ENCODE measurements at regions not wholly inside any gene's neighbourhood (a gene's known extent, or its start where the extent isn't known, plus 50 kb on each side); places are given as distances from the start of the nearest gene placed in this dataset.

DNA sequence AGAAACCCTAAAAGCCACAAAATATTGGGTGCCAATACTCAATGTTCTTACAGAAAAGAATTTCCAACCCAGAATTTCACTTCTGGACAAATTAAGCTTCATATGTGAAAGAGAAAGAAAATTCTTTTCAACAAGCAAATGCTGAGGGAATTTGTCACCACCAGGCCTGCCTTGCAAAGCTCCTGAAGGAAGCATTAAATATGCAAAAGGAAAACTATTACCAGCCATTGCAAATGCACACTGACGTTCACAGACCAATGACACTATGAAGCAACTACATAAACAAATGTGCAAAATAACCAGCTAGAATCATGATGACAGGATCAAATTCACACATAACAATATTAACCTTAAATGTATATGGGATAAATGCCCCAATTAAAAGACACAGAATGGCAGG, 187.9 kb upstream of the BTBD3 start:
- H3K27ac ChIP-seq (ENCODE audit: low read length) = no peak overlapping the region
- no peak overlapping the region for H3K9ac ChIP-seq (ENCODE audit: low read depth, low read length)
- H3K27me3 ChIP-seq (ENCODE audit: insufficient read depth, low read length) = no peaks in the 10 kb centered on the region
- no peaks in the 10 kb centered on the region for H3K9me3 ChIP-seq (ENCODE audit: insufficient read depth, low read depth, low read length)
- H3K4me1 ChIP-seq (ENCODE audit: insufficient read depth, low read length) = no peaks in the 10 kb centered on the region
- H3K36me3 ChIP-seq (ENCODE audit: insufficient read depth, low read depth, low read length) = no peaks in the 10 kb centered on the region
- no peak overlapping the region for H3K4me3 ChIP-seq (ENCODE audit: low read length)

- Histone ChIP-seq H3K27ac (ENCODE audit: low read length) (no peak overlapping the region), H3K9ac (ENCODE audit: low read depth, low read length) (no peak overlapping the region), H3K27me3 (ENCODE audit: insufficient read depth, low read length) (no peaks in the 10 kb centered on the region), H3K4me1 (ENCODE audit: insufficient read depth, low read length) (no peaks in the 10 kb centered on the region), H3K4me3 (ENCODE audit: low read length) (no peak overlapping the region), H3K36me3 (ENCODE audit: insufficient read depth, low read depth, low read length) (no peaks in the 10 kb centered on the region), H3K9me3 (ENCODE audit: insufficient read depth, low read depth, low read length) (no peaks in the 10 kb centered on the region)
Observed at GRCh38 chr20:11734431-11734830, 183.3 kb upstream of the BTBD3 start.

DNA sequence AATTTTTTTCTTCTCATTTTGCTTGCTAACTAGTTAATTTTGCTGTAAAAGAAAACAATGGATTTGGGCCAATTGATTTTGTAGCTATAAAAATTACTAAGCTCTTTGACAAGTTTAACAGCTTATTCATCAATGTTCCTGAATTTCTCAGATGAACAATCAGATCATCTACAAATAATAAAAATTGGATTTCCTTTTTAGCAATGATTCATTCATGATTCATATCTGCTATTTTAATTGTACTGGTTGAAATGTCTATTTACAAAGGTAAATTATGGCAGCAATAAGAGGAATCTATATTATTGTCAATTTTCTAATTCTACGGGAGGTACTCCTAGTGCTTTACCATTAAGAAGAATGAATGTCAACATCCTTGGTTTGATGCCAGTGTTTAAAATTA, 178.8 kb upstream of the BTBD3 start:
- Histone ChIP-seq H3K4me3 (ENCODE audit: low read length) (no peak overlapping the region), H3K27me3 (ENCODE audit: insufficient read depth, low read length) (no peaks in the 10 kb centered on the region), H3K9me3 (ENCODE audit: insufficient read depth, low read depth, low read length) (no peaks in the 10 kb centered on the region), H3K27ac (ENCODE audit: low read length) (no peak overlapping the region), H3K4me1 (ENCODE audit: insufficient read depth, low read length) (no peaks in the 10 kb centered on the region), H3K9ac (ENCODE audit: low read depth, low read length) (no peak overlapping the region), H3K36me3 (ENCODE audit: insufficient read depth, low read depth, low read length) (no peaks in the 10 kb centered on the region)

GRCh38 chr20:11740975-11741374, 176.7 kb upstream of the BTBD3 start:
- H3K9ac ChIP-seq (ENCODE audit: low read depth, low read length) = no peak overlapping the region
- no peaks in the 10 kb centered on the region for H3K9me3 ChIP-seq (ENCODE audit: insufficient read depth, low read depth, low read length)
- no peaks in the 10 kb centered on the region for H3K27me3 ChIP-seq (ENCODE audit: insufficient read depth, low read length)
- H3K4me1 ChIP-seq (ENCODE audit: insufficient read depth, low read length) = no peaks in the 10 kb centered on the region
- H3K4me3 ChIP-seq (ENCODE audit: low read length) = no peak overlapping the region
- no peak overlapping the region for H3K27ac ChIP-seq (ENCODE audit: low read length)
- H3K36me3 ChIP-seq (ENCODE audit: insufficient read depth, low read depth, low read length) = no peaks in the 10 kb centered on the region

DNA sequence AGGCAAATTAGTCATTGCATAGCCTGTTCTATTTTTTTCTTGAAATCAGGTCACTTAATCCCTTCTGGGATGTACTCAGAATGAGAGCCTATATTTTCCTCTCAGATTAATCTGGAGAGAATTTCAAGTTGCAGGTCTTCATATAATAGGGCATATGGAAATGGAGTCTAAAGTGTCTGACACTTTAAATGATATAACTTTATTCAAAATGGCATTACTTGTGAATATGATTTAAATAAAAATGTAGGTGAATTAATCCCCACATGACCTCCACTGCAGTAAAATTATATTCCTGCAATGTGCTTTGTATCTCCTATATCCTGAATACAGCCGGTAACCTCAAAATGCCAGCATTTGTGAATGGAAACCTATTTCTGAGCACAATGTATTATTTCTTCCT, 172.5 kb upstream of the BTBD3 start:
- Histone ChIP-seq H3K4me3 (ENCODE audit: low read length) (no peak overlapping the region), H3K4me1 (ENCODE audit: insufficient read depth, low read length) (no peaks in the 10 kb centered on the region), H3K27ac (ENCODE audit: low read length) (no peak overlapping the region), H3K9me3 (ENCODE audit: insufficient read depth, low read depth, low read length) (no peaks in the 10 kb centered on the region), H3K36me3 (ENCODE audit: insufficient read depth, low read depth, low read length) (no peaks in the 10 kb centered on the region), H3K9ac (ENCODE audit: low read depth, low read length) (no peak overlapping the region), H3K27me3 (ENCODE audit: insufficient read depth, low read length) (no peaks in the 10 kb centered on the region)

DNA sequence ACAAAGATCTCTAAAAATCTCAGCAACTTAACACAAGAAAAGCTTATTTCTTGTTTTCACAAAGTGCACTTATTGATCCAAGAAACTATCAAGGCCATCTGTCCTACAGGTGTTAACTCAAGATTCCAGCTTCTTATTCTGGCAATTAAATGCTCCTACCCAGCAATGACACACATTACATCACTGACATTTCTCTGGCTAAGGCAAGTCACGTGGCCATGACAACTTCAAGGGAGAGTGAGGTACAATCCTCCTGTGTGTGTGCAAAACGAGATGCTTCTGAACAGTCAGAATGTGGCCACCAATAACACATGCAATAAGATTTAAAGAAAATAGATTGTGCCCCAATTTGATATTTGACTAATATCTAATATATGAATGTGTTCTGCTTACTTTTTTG, 169.3 kb upstream of the BTBD3 start:
- no peaks in the 10 kb centered on the region for H3K9me3 ChIP-seq (ENCODE audit: insufficient read depth, low read depth, low read length)
- H3K27ac ChIP-seq (ENCODE audit: low read length) = no peak overlapping the region
- no peaks in the 10 kb centered on the region for H3K36me3 ChIP-seq (ENCODE audit: insufficient read depth, low read depth, low read length)
- no peak overlapping the region for H3K9ac ChIP-seq (ENCODE audit: low read depth, low read length)
- H3K4me3 ChIP-seq (ENCODE audit: low read length) = no peak overlapping the region
- H3K27me3 ChIP-seq (ENCODE audit: insufficient read depth, low read length) = no peaks in the 10 kb centered on the region
- H3K4me1 ChIP-seq (ENCODE audit: insufficient read depth, low read length) = no peaks in the 10 kb centered on the region

DNA sequence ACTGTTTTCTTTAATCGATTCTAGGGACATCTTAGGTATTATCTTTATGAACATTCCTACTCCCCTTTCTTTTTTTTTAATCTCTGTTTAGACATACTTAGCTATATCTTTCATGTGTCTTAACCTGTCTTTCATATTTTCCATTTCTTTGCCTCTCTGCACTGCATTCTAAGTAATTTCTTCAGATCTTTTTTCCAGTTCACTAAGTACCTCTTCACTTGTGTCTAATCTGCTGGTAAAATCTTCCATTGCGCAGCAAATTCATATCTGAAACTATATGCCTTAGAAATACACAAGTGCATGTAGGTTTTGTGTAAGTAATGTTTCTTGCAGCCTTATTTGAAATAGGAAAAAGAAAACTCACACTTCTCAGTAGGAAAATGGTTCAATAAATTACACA, 165.4 kb upstream of the BTBD3 start:
- H3K27me3 ChIP-seq (ENCODE audit: insufficient read depth, low read length) = no peaks in the 10 kb centered on the region
- peaks cover 6% of the 10 kb centered on the region; the same call in 1 of the 2 replicates for H3K4me1 ChIP-seq (ENCODE audit: insufficient read depth, low read length)
- H3K9ac ChIP-seq (ENCODE audit: low read depth, low read length) = no peak overlapping the region
- H3K4me3 ChIP-seq (ENCODE audit: low read length) = no peak overlapping the region
- H3K27ac ChIP-seq (ENCODE audit: low read length) = no peak overlapping the region
- H3K36me3 ChIP-seq (ENCODE audit: insufficient read depth, low read depth, low read length) = no peaks in the 10 kb centered on the region
- no peaks in the 10 kb centered on the region for H3K9me3 ChIP-seq (ENCODE audit: insufficient read depth, low read depth, low read length)

GRCh38 chr20:11753155-11753554, 164.5 kb upstream of the BTBD3 start:
- Histone ChIP-seq H3K9me3 (ENCODE audit: insufficient read depth, low read depth, low read length) (no peaks in the 10 kb centered on the region), H3K4me3 (ENCODE audit: low read length) (no peak overlapping the region)

GRCh38 chr20:11754451-11754850, 163.2 kb upstream of the BTBD3 start:
- no peaks in the 10 kb centered on the region for H3K36me3 ChIP-seq (ENCODE audit: insufficient read depth, low read depth, low read length)
- no peak overlapping the region for H3K27ac ChIP-seq (ENCODE audit: low read length)
- H3K9ac ChIP-seq (ENCODE audit: low read depth, low read length) = no peak overlapping the region
- H3K4me3 ChIP-seq (ENCODE audit: low read length) = no peak overlapping the region
- no peaks in the 10 kb centered on the region for H3K27me3 ChIP-seq (ENCODE audit: insufficient read depth, low read length)
- H3K4me1 ChIP-seq (ENCODE audit: insufficient read depth, low read length) = peaks cover 6% of the 10 kb centered on the region; the same call in 1 of the 2 replicates
- no peaks in the 10 kb centered on the region for H3K9me3 ChIP-seq (ENCODE audit: insufficient read depth, low read depth, low read length)

More at GRCh38 chr20:11753155-11753554, 164.5 kb upstream of the BTBD3 start:
- H3K27ac ChIP-seq (ENCODE audit: low read length) = no peak overlapping the region
- H3K36me3 ChIP-seq (ENCODE audit: insufficient read depth, low read depth, low read length) = no peaks in the 10 kb centered on the region
- H3K27me3 ChIP-seq (ENCODE audit: insufficient read depth, low read length) = no peaks in the 10 kb centered on the region
- peaks cover 6% of the 10 kb centered on the region; the same call in 1 of the 2 replicates for H3K4me1 ChIP-seq (ENCODE audit: insufficient read depth, low read length)
- no peak overlapping the region for H3K9ac ChIP-seq (ENCODE audit: low read depth, low read length)

- Histone ChIP-seq H3K9me3 (ENCODE audit: insufficient read depth, low read depth, low read length) (no peaks in the 10 kb centered on the region), H3K27me3 (ENCODE audit: insufficient read depth, low read length) (no peaks in the 10 kb centered on the region), H3K36me3 (ENCODE audit: insufficient read depth, low read depth, low read length) (no peaks in the 10 kb centered on the region), H3K4me3 (ENCODE audit: low read length) (no peak overlapping the region), H3K4me1 (ENCODE audit: insufficient read depth, low read length) (peaks cover 6% of the 10 kb centered on the region; the same call in 1 of the 2 replicates), H3K9ac (ENCODE audit: low read depth, low read length) (no peak overlapping the region), H3K27ac (ENCODE audit: low read length) (no peak overlapping the region)
Observed at GRCh38 chr20:11755071-11755841, 162.4 kb upstream of the BTBD3 start.

DNA sequence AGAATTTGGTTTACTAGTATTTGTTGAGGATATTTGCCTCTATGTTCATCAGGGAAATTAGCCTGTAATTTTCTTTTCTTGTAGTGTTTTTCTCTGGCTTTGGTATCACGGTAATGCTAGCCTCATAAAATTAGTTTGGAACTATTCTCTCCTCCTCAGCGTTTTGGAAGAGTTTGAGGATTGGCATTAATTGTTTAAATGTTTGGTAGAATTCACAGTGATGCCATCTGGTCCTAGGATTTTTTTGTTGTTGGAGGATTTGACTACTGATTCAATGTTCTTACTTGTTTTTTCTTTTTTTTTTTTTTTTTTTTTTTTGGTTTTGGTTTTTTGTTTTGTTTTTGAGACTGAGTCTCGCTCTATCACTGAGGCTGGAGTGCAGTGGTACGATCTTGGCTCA, 156.2 kb upstream of the BTBD3 start:
- Histone ChIP-seq H3K4me3 (ENCODE audit: low read length) (no peak overlapping the region), H3K36me3 (ENCODE audit: insufficient read depth, low read depth, low read length) (no peaks in the 10 kb centered on the region), H3K9ac (ENCODE audit: low read depth, low read length) (no peak overlapping the region), H3K9me3 (ENCODE audit: insufficient read depth, low read depth, low read length) (no peaks in the 10 kb centered on the region), H3K27ac (ENCODE audit: low read length) (no peak overlapping the region), H3K27me3 (ENCODE audit: insufficient read depth, low read length) (no peaks in the 10 kb centered on the region), H3K4me1 (ENCODE audit: insufficient read depth, low read length) (peaks cover 4% of the 10 kb centered on the region; the same call in 1 of the 2 replicates)

DNA sequence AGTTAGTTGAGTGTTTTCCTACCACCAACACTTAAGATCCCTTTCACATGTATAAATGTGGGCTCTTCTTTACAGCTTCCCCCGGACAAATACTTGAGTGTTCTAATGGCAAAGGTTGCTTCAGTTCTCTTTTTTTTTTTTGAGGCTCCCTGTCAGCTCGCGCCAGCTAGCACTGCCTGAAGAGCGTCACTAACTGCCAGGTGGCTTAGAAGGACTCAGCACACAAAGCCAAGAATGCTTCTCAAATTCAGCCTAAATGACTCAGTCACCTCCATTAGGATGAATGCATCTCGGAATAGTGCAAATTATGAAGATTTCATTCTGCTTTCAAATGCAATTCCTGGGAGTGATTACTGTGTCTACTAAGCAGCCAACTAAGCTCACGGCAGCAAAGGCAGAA, 150.7 kb upstream of the BTBD3 start:
- H3K36me3 ChIP-seq (ENCODE audit: insufficient read depth, low read depth, low read length) = no peaks in the 10 kb centered on the region
- no peak overlapping the region for H3K9ac ChIP-seq (ENCODE audit: low read depth, low read length)
- H3K4me3 ChIP-seq (ENCODE audit: low read length) = peak overlapping the region; percentile 10; the same call in 1 of the 2 replicates
- H3K27me3 ChIP-seq (ENCODE audit: insufficient read depth, low read length) = no peaks in the 10 kb centered on the region
- no peak overlapping the region for H3K27ac ChIP-seq (ENCODE audit: low read length)
- H3K9me3 ChIP-seq (ENCODE audit: insufficient read depth, low read depth, low read length) = no peaks in the 10 kb centered on the region
- H3K4me1 ChIP-seq (ENCODE audit: insufficient read depth, low read length) = peaks cover 17% of the 10 kb centered on the region; the same call in 1 of the 2 replicates

Measured in iPS-20b (cell line).